Neutrophil (primary cell): ENCODE measurements at regions not wholly inside any gene's neighbourhood (a gene's known extent, or its start where the extent isn't known, plus 50 kb on each side); places are given as distances from the start of the nearest gene placed in this dataset.

Experiments
- H3K27ac ChIP-seq: fragments of 200-600 bp; sonication (generic); 2 replicates; pipeline ENCODE4 v1.5.1; 2016; ENCODE audit warnings: mild to moderate bottlenecking, moderate library complexity
- H3K27me3 ChIP-seq: fragments of 200-600 bp; sonication (generic); 2 replicates; pipeline ENCODE4 v1.6.0; 2016; ENCODE audit warnings: mild to moderate bottlenecking
- H3K36me3 ChIP-seq: fragments of 200-600 bp; sonication (generic); 2 replicates; pipeline ENCODE4 v1.5.1; 2017
- H3K4me1 ChIP-seq, 2 experiments: fragments of 200-600 bp in 1 of 2; sonication (generic) in 1 of 2; 1 replicate in 1 of 2; 2 replicates in 1 of 2; pipeline versions ENCODE4 v1.5.1 to v1.6.1; 2013 to 2016; ENCODE audit warnings: low read depth in 1 of 2, low read length in 1 of 2, mild to moderate bottlenecking in 1 of 2, moderate library complexity in 1 of 2; ENCODE audit not compliant: control insufficient read depth in 1 of 2, insufficient read depth in 1 of 2
- H3K4me3 ChIP-seq, 2 experiments: fragments of 200-600 bp in 1 of 2; sonication (generic) in 1 of 2; 1 replicate in 1 of 2; 2 replicates in 1 of 2; pipeline ENCODE4 v1.5.1; 2013 to 2016; ENCODE audit warnings: low read depth in 1 of 2, low read length in 1 of 2, mild to moderate bottlenecking in 1 of 2, moderate library complexity in 1 of 2
- H3K9me3 ChIP-seq: fragments of 200-600 bp; sonication (generic); 2 replicates; pipeline ENCODE4 v1.5.1; 2016
- TF ChIP-seq, protein P1 (sequence below): fragments of 200-600 bp; sonication (generic); IDR thresholded peaks from 2 replicates; pipeline ENCODE4 v1.5.1; 2016; ENCODE audit warnings: antibody characterized with exemption

DNA sequence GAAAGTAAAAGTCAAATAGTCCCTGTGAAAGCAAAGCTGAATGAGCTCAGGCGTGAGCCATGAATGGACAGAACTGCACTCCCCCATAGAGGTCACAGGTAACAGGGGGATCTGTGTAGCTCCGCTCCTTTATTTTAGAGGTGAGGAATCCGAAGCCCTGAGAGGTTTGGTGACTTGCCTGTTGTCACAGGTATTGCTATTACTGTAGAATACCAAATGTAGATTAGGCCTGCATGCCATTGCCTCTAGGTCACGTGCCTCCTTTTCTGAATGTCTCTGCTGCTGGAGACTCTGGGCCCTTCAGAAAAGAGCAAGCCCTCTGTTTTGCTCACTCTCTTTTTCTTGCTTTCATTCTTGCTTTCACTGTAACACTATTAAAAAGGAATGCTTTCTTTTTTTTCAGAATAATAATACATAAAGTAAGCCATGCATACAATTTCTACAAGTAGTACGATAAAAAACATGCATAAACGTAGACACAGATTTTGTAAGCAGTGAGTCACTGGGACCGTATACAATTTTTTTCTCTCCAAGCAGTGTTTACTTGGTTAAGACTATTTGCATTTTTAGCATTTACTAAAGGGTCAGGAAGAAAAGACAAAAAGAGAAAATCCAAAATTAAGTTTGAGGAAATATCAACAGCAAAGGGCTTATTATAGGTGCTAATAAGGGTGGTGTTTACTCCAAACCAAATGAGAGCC, 568.7 kb upstream of the ADAMTS16 start:
- TF ChIP-seq, protein P1, sequence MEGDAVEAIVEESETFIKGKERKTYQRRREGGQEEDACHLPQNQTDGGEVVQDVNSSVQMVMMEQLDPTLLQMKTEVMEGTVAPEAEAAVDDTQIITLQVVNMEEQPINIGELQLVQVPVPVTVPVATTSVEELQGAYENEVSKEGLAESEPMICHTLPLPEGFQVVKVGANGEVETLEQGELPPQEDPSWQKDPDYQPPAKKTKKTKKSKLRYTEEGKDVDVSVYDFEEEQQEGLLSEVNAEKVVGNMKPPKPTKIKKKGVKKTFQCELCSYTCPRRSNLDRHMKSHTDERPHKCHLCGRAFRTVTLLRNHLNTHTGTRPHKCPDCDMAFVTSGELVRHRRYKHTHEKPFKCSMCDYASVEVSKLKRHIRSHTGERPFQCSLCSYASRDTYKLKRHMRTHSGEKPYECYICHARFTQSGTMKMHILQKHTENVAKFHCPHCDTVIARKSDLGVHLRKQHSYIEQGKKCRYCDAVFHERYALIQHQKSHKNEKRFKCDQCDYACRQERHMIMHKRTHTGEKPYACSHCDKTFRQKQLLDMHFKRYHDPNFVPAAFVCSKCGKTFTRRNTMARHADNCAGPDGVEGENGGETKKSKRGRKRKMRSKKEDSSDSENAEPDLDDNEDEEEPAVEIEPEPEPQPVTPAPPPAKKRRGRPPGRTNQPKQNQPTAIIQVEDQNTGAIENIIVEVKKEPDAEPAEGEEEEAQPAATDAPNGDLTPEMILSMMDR: no peak
- H3K4me1 ChIP-seq: no peaks in the 10 kb centered on the region
- H3K27me3 ChIP-seq: no peaks in the 10 kb centered on the region
- H3K9me3 ChIP-seq: no peaks in the 10 kb centered on the region
- H3K4me3 ChIP-seq: no peak overlapping the region
- H3K36me3 ChIP-seq: no peaks in the 10 kb centered on the region
- H3K27ac ChIP-seq: no peak overlapping the region

DNA sequence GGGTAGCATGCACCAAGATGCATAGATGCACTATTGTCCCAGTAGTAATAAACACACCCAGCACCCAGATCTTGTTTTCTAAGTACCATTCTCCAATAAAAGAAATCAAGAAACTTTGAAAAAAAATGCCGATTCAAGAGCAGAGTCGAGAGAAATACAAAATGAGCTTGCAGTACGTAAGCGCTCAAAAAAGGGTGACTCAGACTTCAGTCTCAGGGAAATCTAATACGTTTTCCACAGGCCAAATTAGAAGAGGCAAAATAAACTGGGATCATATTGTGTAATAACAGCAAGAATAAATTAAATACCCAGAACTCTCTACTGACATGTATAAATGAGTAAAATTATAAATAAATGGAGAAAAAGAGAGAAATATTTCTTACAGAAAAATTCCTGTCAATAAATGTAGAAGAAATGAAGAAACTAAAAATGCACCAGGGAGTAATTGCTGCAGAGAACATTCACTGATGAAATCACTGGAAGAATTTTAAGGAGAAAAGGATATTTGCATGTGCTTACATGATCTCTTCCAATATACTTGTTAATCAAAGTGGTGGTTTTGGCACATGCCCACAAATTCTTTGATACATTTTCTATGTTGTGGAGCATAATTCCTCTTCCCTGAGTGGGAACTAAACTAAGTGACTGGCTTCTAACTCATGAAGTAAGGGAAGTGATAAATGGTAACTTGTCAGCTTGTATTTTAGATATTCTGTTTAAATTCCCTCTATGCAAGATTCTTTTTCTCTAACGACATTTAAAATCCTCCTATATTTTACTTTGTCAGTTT, 567.6 kb upstream of the ADAMTS16 start:
- H3K4me3 ChIP-seq: no peak overlapping the region
- no peaks in the 10 kb centered on the region for H3K4me1 ChIP-seq
- H3K36me3 ChIP-seq: no peaks in the 10 kb centered on the region
- H3K9me3 ChIP-seq: no peaks in the 10 kb centered on the region
- TF ChIP-seq, protein P1: no peak
- H3K27ac ChIP-seq: no peak overlapping the region
- no peaks in the 10 kb centered on the region for H3K27me3 ChIP-seq

DNA sequence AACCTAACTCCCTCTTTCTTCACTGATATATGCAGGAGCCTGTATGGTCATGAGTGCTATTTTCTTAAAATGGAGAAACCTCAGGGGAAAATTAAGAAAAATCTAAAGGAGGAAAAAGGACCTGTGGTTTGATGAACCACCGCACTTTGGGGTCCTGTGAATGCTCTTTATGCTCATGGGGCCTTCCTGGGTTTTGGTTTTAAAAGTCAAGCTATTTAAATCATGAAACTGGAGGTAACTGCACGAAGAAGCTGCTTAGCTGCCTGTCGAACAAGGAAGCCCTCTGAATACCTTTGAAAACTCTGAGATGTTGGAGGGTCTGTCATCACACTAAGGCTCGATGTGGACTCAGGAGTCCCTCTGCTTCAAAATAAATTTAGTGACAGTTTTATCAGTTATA, 564.5 kb upstream of the ADAMTS16 start:
- Histone ChIP-seq H3K36me3 (no peaks in the 10 kb centered on the region), H3K27me3 (no peaks in the 10 kb centered on the region), H3K9me3 (peaks cover 1% of the 10 kb centered on the region), H3K27ac (no peak overlapping the region), H3K4me1 (no peaks in the 10 kb centered on the region), H3K4me3 (no peak overlapping the region)
- TF ChIP-seq, protein P1: no peak

DNA sequence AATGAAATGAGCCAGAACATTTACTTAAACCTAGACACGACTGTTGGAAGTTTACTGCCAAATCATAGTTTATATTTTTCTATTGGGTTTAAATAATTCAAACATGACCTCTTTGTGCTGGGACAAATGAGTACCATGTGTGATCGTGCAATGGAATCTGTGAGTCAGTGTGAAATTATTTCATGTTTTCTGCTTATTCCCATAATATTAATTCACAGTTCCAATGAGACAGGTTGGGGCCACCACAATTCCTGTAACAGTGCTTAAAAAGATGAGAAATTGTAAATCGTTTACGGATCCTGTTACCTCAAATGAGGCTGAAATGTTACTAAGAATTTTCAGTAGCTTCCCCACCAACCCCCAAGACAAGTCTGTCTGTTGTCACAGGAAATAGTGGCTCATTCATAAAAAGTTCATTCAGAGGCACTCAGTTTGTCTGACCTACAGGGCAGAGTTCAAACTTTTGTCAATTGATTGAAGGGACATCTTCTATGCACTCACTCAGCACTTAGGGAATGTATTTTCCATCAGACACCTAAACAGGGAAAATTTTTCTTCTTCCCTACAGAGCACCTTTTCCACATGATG, 563.9 kb upstream of the ADAMTS16 start:
- H3K27ac ChIP-seq: no peak overlapping the region
- no peaks in the 10 kb centered on the region for H3K36me3 ChIP-seq
- H3K9me3 ChIP-seq: peaks cover 6% of the 10 kb centered on the region
- H3K4me1 ChIP-seq: no peaks in the 10 kb centered on the region
- no peak overlapping the region for H3K4me3 ChIP-seq
- TF ChIP-seq, protein P1: no peak
- no peaks in the 10 kb centered on the region for H3K27me3 ChIP-seq

DNA sequence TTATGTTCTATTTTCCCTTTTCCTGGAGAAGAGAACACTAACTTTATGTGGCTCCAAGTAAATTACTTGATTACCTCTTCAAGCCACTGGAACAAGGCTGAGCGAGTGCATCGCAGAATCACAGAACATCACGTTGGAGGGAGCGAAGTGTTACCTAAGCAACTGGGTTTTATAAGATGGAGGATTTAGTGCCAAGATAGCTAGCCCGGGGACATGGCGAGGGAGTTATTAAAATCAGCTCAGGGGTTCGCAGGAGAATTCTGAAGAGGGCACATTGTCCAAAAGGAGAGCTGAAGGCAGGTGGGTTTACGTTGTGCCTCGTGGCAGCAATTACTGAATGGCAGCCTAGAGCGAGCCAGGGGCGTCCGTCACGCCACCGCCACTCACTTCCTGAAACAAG, 563.2 kb upstream of the ADAMTS16 start:
- peaks cover 6% of the 10 kb centered on the region for H3K9me3 ChIP-seq
- no peaks in the 10 kb centered on the region for H3K4me1 ChIP-seq
- TF ChIP-seq, protein P1: no peak

More for the DNA sequence above, 563.2 kb upstream of the ADAMTS16 start:
- no peak overlapping the region for H3K4me3 ChIP-seq
- H3K27me3 ChIP-seq: no peaks in the 10 kb centered on the region
- no peak overlapping the region for H3K27ac ChIP-seq
- no peaks in the 10 kb centered on the region for H3K36me3 ChIP-seq
